GM12878 (cell line): ENCODE measurements at regions not wholly inside any gene's neighbourhood (a gene's known extent, or its start where the extent isn't known, plus 50 kb on each side); places are given as distances from the start of the nearest gene placed in this dataset.

ENCODE experiments used
- ATAC-seq: fragments of 200-7000 bp; cut with Tn5 transposase; 3 replicates; pipeline ENCODE4 v1.9.1; 2020; ENCODE audit warnings: mild to moderate bottlenecking, moderate library complexity
- BruUV-seq: library from RNA; stranded (reverse); fragments of 400-500 nt; replicated peaks from 2 replicates; lab custom pipeline; 2021; lab: Mats Ljungman, UMichigan
- CTCF ChIA-PET: fragments of 300-600 bp; sonication (Branson Sonifier 250); formaldehyde crosslinking; extraction: SDS; loops from one replicate; lab custom pipeline; 2021; ENCODE audit warnings: inconsistent platforms; lab: Yijun Ruan, JAX
- POLR2A ChIA-PET: fragments of 350-600 bp; formaldehyde crosslinking; extraction: SDS; loops from one replicate; lab custom pipeline; 2021; ENCODE audit warnings: inconsistent platforms; lab: Charles Lee
- RAD21 ChIA-PET: fragments of 300-600 bp; sonication (Branson Sonifier 250); formaldehyde crosslinking; loops from one replicate; lab custom pipeline; 2023; ENCODE audit warnings: antibody characterized with exemption; ENCODE audit not compliant: unreplicated experiment; lab: Charles Lee
- SMC1A ChIA-PET: fragments of 300-600 bp; sonication (Branson Sonifier 250); formaldehyde crosslinking; loops from one replicate; lab custom pipeline; 2023; ENCODE audit not compliant: unreplicated experiment, uncharacterized antibody; lab: Charles Lee
- DNase-seq: peaks from one replicate; pipeline ENCODE4 v3.0.0-alpha.2; 2011; ENCODE audit warnings: low read depth, low spot score
- FAIRE-seq: peaks from 3 replicates; lab custom pipeline; 2011; peaks lifted over from hg19 to GRCh38; lab: Jason Lieb, UNC
- H2AFZ ChIP-seq: 2 replicates; pipeline ENCODE4 v1.6.0; 2011; ENCODE audit warnings: low read depth, low read length, control low read depth; ENCODE audit not compliant: control insufficient read depth
- H3K27ac ChIP-seq: 2 replicates; pipeline ENCODE4 v1.5.1; 2011; ENCODE audit warnings: control low read depth; ENCODE audit not compliant: control insufficient read depth, insufficient read depth
- H3K27me3 ChIP-seq, 2 experiments: replicated peaks in 1 of 2; 2 replicates each; pipeline versions ENCODE4 v1.6.0 to v1.6.1; 2011; ENCODE audit warnings: low read length in 1 of 2; ENCODE audit not compliant: control insufficient read depth in 2 of 2, insufficient read depth in 2 of 2
- H3K36me3 ChIP-seq, 2 experiments: 2 replicates each; pipeline ENCODE4 v1.5.1; 2011; ENCODE audit warnings: low read length in 1 of 2; ENCODE audit not compliant: control insufficient read depth in 2 of 2, insufficient read depth in 2 of 2
- H3K4me1 ChIP-seq: 2 replicates; pipeline ENCODE4 v1.6.1; 2011; ENCODE audit warnings: mild to moderate bottlenecking, low read length, moderate library complexity, mixed read lengths; ENCODE audit not compliant: control insufficient read depth, insufficient read depth
- H3K4me2 ChIP-seq: 2 replicates; pipeline ENCODE4 v1.6.0; 2011; ENCODE audit warnings: control low read depth; ENCODE audit not compliant: control insufficient read depth, insufficient read depth
- H3K4me3 ChIP-seq: fragments of 200-600 bp; sonication (generic); 2 replicates; pipeline ENCODE4 v1.5.1; 2016
- H3K79me2 ChIP-seq: 2 replicates; pipeline ENCODE4 v1.6.0; 2011; ENCODE audit warnings: low read length; ENCODE audit not compliant: control insufficient read depth, insufficient read depth
- H3K9ac ChIP-seq: 2 replicates; pipeline ENCODE4 v1.8.0; 2011; ENCODE audit warnings: low read length, control low read depth, mixed read lengths; ENCODE audit not compliant: control insufficient read depth, insufficient read depth
- H3K9me3 ChIP-seq: replicated peaks from 3 replicates; pipeline ENCODE4 v1.5.1; 2011; ENCODE audit warnings: mild to moderate bottlenecking, low read length; ENCODE audit not compliant: control insufficient read depth, insufficient read depth
- H4K20me1 ChIP-seq: 2 replicates; pipeline ENCODE4 v1.6.0; 2011; ENCODE audit not compliant: control insufficient read depth, insufficient read depth
- BRCA1 ChIP-seq: IDR thresholded peaks from 2 replicates; pipeline ENCODE4 v1.6.1; 2011; ENCODE audit warnings: low read depth, low read length, improper control_type of control experiment
- DPF2 ChIP-seq: fragments of 450-650 bp; IDR thresholded peaks from 2 replicates; pipeline ENCODE4 v1.6.1; 2017; ENCODE audit warnings: mild to moderate bottlenecking
- JUNB ChIP-seq: IDR thresholded peaks from 2 replicates; pipeline ENCODE4 v1.6.1; 2016; ENCODE audit warnings: antibody characterized with exemption, mild to moderate bottlenecking
- KLF5 ChIP-seq: fragments of 450-650 bp; IDR thresholded peaks from 2 replicates; pipeline ENCODE4 v1.6.1; 2014; ENCODE audit warnings: mild to moderate bottlenecking; ENCODE audit not compliant: partially characterized antibody
- MTA2 ChIP-seq: fragments of 450-650 bp; IDR thresholded peaks from 2 replicates; pipeline ENCODE4 v1.6.1; 2016; ENCODE audit warnings: low read depth, mild to moderate bottlenecking, moderate library complexity
- PAX8 ChIP-seq: fragments of 450-650 bp; IDR thresholded peaks from 2 replicates; pipeline ENCODE4 v1.6.1; 2017; ENCODE audit warnings: mild to moderate bottlenecking, moderate library complexity
- RELA ChIP-seq: fragments of 450-650 bp; IDR thresholded peaks from 2 replicates; pipeline ENCODE4 v1.8.0; 2014; ENCODE audit warnings: borderline replicate concordance; ENCODE audit not compliant: partially characterized antibody
- SIX5 ChIP-seq: IDR thresholded peaks from 2 replicates; pipeline ENCODE4 v1.6.1; 2011; ENCODE audit warnings: mild to moderate bottlenecking, low read depth, low read length, moderate library complexity; ENCODE audit not compliant: severe bottlenecking
- SMARCA5 ChIP-seq: fragments of 450-650 bp; IDR thresholded peaks from 2 replicates; pipeline ENCODE4 v1.6.1; 2017; ENCODE audit warnings: mild to moderate bottlenecking
- SREBF1 ChIP-seq: IDR thresholded peaks from 2 replicates; pipeline ENCODE4 v1.6.1; 2012; ENCODE audit warnings: mild to moderate bottlenecking, low read length
- WGBS: methylation state at CpG from one replicate; pipeline ENCODE4 v1.1.6; 2016; ENCODE audit warnings: low lambda C conversion rate; ENCODE audit not compliant: insufficient replicate concordance, insufficient coverage; ENCODE audit errors: missing lambda C conversion rate; 5-methylcytosine and 5-hydroxymethylcytosine counted together
- in situ Hi-C: fragments of 300-500 bp; cut with MboI; formaldehyde crosslinking; loops from 9 replicates; pipeline ENCODE4 v1.14.3; 2018; ENCODE audit warnings: mixed read lengths
- intact Hi-C: fragments of 100-400 bp; cut with micrococcal nuclease; formaldehyde crosslinking; loops from one replicate; pipeline ENCODE4 v1.14.2; 2022; ENCODE audit not compliant: unreplicated experiment

DNA sequence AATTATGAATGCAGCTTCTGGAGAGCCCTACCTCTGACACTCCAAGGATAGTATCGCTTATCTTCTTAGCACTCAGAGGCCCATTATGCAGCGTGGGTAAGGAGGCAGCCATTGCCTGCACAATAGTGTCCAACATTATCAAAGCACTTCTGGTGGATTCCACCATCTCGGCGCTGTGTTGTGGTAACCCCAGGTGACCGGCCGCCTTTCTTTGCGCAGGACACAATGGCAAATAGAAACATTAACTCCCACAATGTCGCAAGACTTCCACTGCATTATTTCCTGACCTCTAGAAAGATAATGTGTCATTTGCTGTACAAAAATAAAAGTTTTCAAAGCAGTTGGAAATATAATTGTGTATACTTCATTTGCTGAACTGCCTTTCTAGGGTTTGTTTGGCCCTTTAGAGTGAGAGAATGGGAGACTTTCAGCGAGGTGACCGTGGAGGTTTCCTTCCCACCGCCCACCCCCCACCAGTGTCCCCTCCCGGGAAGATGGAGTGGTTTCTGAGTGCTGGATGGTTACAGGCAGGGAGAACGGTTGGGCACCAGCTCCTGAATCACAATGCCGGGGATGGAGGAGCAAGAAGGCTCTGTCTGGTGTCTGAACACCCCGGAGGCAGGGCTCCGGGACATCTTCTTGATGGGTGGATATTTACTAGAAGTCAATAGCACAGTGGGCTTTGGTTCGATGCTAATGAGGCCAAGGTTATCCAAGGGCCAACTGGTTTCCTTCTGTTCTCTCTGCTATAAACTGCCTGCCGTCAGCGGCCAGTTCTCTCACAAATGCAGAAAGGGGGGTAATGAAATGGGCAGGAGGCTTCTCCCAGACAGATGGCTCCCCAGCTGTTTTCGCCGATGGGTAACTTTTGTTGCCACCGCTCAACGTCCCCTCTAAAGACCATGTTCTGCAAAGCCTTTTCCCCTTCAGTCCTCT lies 215.4 kb upstream of the PROX1 start:
- no peak for FAIRE-seq
- POLR2A ChIA-PET: no interaction called here
- BruUV-seq: no TSS peak

DNA sequence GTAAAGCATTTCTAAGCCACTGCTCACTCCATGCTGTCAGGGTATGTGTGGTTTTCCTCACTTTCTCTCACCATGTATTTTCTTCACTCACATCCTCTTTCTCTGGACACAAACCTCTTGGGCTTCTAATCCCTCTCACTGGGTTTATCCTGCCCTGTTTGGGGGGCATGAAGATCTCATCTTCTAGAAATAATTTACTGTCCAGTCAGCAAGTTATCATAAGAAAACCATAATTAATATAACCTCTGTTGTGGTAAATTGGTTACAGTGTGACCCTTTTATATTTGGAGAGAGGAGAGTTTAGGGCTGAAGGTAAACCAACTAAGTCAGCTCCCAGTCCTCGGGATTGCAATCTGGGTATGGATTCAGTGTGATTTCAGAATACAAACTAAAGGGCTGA lies 213.8 kb upstream of the PROX1 start:
- BruUV-seq: no TSS peak
- WGBS: 4% methylated on average over 1 of the region's 1 CpG
- no peaks in the 10 kb centered on the region for H3K36me3 ChIP-seq
- TF ChIP-seq RELA (no peak), SMARCA5 (no peak), JUNB (no peak), MTA2 (no peak), SIX5 (no peak)
- H3K27me3 ChIP-seq: no peaks in the 10 kb centered on the region
- no peaks in the 10 kb centered on the region for H3K9me3 ChIP-seq
- no peak overlapping the region for H3K9ac ChIP-seq
- H4K20me1 ChIP-seq: no peaks in the 10 kb centered on the region
- H2AFZ ChIP-seq: no peak overlapping the region
- in situ Hi-C loops: no loop called here
- intact Hi-C loops: no loop called here
- ChIA-PET POLR2A (no interaction called here), CTCF (no interaction called here), SMC1A (no interaction called here), RAD21 (no interaction called here)
- ATAC-seq (no peak), DNase-seq (no peak), FAIRE-seq (no peak)
- no peak overlapping the region for H3K4me2 ChIP-seq
- no peak overlapping the region for H3K27ac ChIP-seq
- no peaks in the 10 kb centered on the region for H3K4me1 ChIP-seq
- H3K4me3 ChIP-seq: no peak overlapping the region
- no peaks in the 10 kb centered on the region for H3K79me2 ChIP-seq

More for the DNA sequence above, 215.4 kb upstream of the PROX1 start:
- H3K4me3 ChIP-seq: no peak overlapping the region
- H3K27me3 ChIP-seq: no peaks in the 10 kb centered on the region
- SMC1A ChIA-PET: no interaction called here
- H3K27ac ChIP-seq: no peak overlapping the region
- no peak overlapping the region for H2AFZ ChIP-seq
- no peak overlapping the region for H3K4me2 ChIP-seq
- no peak for ATAC-seq
- H4K20me1 ChIP-seq: no peaks in the 10 kb centered on the region
- H3K9ac ChIP-seq: no peak overlapping the region
- DNase-seq: no peak
- no peaks in the 10 kb centered on the region for H3K79me2 ChIP-seq
- RAD21 ChIA-PET: interaction anchor here (0.6 kb wide), 1 partner anchor 295 kb away, joined by 4 read pairs; no protein-coding TSS in a partner anchor
- no peaks in the 10 kb centered on the region for H3K9me3 ChIP-seq
- no peaks in the 10 kb centered on the region for H3K36me3 ChIP-seq
- H3K4me1 ChIP-seq: no peaks in the 10 kb centered on the region
- intact Hi-C loops (no loop called here), in situ Hi-C loops (no loop called here)
- 53% methylated on average over 21 of the region's 23 CpGs for WGBS
- TF ChIP-seq SREBF1 (no peak), BRCA1 (no peak), DPF2 (no peak), KLF5 (no peak), PAX8 (no peak)
- CTCF ChIA-PET: no interaction called here
